NCI-H1092 treated with DMSO at 0.1 percent for 48 hours (cell line): ENCODE measurements at regions not wholly inside any gene's neighbourhood (a gene's known extent, or its start where the extent isn't known, plus 50 kb on each side); places are given as distances from the start of the nearest gene placed in this dataset.
A peak's percentile ranks its signal among the peaks of the same experiment; 100 is the strongest.
"Not testable (repeated sequence)": the region's sequence is repeated elsewhere in the genome, so short reads cannot be mapped to it uniquely, and the experiment has no call there.

Experiments used
- DNase-seq: peaks from one replicate; lab custom pipeline; 2025; lab: John Stamatoyannopoulos, UW

GRCh38 chr5:52015760-52016159 is 632.5 kb downstream of the ISL1 start:
- DNase-seq, result peak; percentile 56

- no peak for DNase-seq
Measured at GRCh38 chr5:52017567-52017966, 634.3 kb downstream of the ISL1 start.

- no peak for DNase-seq
Measured at GRCh38 chr5:52024359-52024758, 641.1 kb downstream of the ISL1 start.

GRCh38 chr5:52029836-52030235 is 646.6 kb downstream of the ISL1 start:
- not testable (repeated sequence) for DNase-seq

- peak; percentile 53 for DNase-seq
Measured at GRCh38 chr5:52041842-52042241, 658.6 kb downstream of the ISL1 start.

GRCh38 chr5:52043137-52043536 is 659.9 kb downstream of the ISL1 start:
- DNase-seq, result peak; percentile 98

GRCh38 chr5:52043543-52043942 is 660.3 kb downstream of the ISL1 start:
- DNase-seq, result peak; percentile 98

GRCh38 chr5:52051759-52052158 is 668.5 kb downstream of the ISL1 start:
- no peak for DNase-seq

- no peak for DNase-seq
Measured at GRCh38 chr5:52063186-52063585, 679.9 kb downstream of the ISL1 start.

- DNase-seq, result no peak
Measured at GRCh38 chr5:52065182-52065581, 681.9 kb downstream of the ISL1 start.

- DNase-seq, result no peak
Measured at GRCh38 chr5:52069997-52070396, 686.7 kb downstream of the ISL1 start.

GRCh38 chr5:52073993-52074689 is 690.9 kb downstream of the ISL1 start:
- DNase-seq, result no peak

GRCh38 chr5:52077941-52078815 is 694.9 kb downstream of the ISL1 start:
- no peak for DNase-seq

- not testable (repeated sequence) for DNase-seq
Measured at GRCh38 chr5:52102311-52102710, 685.4 kb upstream of the ITGA1 start.

GRCh38 chr5:52107210-52107905 is 680.4 kb upstream of the ITGA1 start:
- DNase-seq, result no peak

GRCh38 chr5:52119768-52120167 is 667.9 kb upstream of the ITGA1 start:
- DNase-seq, result no peak

GRCh38 chr5:52132053-52132452 is 655.7 kb upstream of the ITGA1 start:
- DNase-seq, result peak; percentile 37

- peak; percentile 94 for DNase-seq
Measured at GRCh38 chr5:52134013-52134650, 653.6 kb upstream of the ITGA1 start.

GRCh38 chr5:52139888-52140615 is 647.7 kb upstream of the ITGA1 start:
- DNase-seq, result peak; percentile 98

GRCh38 chr5:52148679-52149078 is 639.0 kb upstream of the ITGA1 start:
- DNase-seq, result peak; percentile 77

GRCh38 chr5:52150501-52150900 is 637.2 kb upstream of the ITGA1 start:
- DNase-seq, result peak; percentile 59
